GM23248 (cell line): ENCODE measurements at regions not wholly inside any gene's neighbourhood (a gene's known extent, or its start where the extent isn't known, plus 50 kb on each side); places are given as distances from the start of the nearest gene placed in this dataset.

Experiments
- EZH2 ChIP-seq: fragments of 200-600 bp; sonication (generic); IDR thresholded peaks from 2 replicates; pipeline ENCODE4 v1.6.1; 2018; ENCODE audit warnings: antibody characterized with exemption, mild to moderate bottlenecking; ENCODE audit not compliant: insufficient read depth, poor library complexity, severe bottlenecking
- EZH2phosphoT487 ChIP-seq: fragments of 200-600 bp; sonication (generic); IDR thresholded peaks from 2 replicates; pipeline ENCODE4 v1.6.1; 2018; ENCODE audit warnings: antibody characterized with exemption, moderate library complexity, mild to moderate bottlenecking, low read depth; ENCODE audit not compliant: insufficient read depth

- TF ChIP-seq EZH2, result no peak
- no peak for TF ChIP-seq EZH2phosphoT487
Observed at GRCh38 chr11:80487952-80488351, 1047.1 kb upstream of the TENM4 start.
